Thyroid gland (tissue), 4 donors: ENCODE measurements at regions not wholly inside any gene's neighbourhood (a gene's known extent, or its start where the extent isn't known, plus 50 kb on each side); places are given as distances from the start of the nearest gene placed in this dataset. TPM values are rescaled to one million over a fixed set of nuclear protein-coding genes. Genes with fewer than 3 reads are reported as not detected.

ENCODE experiments used
- DNase-seq, 2 donors: peaks; one replicate each; pipeline ENCODE4 v3.0.0-alpha.2; 2019
- H3K27ac ChIP-seq, 3 donors: fragments of 200-600 bp; sonication (generic); 1 replicate in 2 of 3; 2 replicates in 1 of 3; pipeline ENCODE4 v1.5.1; 2016 to 2019; ENCODE audit warnings: mild to moderate bottlenecking in 1 of 3, moderate library complexity in 1 of 3
- H3K27me3 ChIP-seq: fragments of 200-600 bp; sonication (generic); one replicate; pipeline ENCODE4 v1.5.1; 2019
- H3K36me3 ChIP-seq, 2 donors: fragments of 200-600 bp; sonication (generic); one replicate each; pipeline ENCODE4 v1.5.1; 2016 to 2019
- H3K4me1 ChIP-seq, 2 donors: fragments of 200-600 bp; sonication (generic); one replicate each; pipeline ENCODE4 v1.5.1; 2017 to 2019
- H3K4me3 ChIP-seq, 3 donors: fragments of 200-600 bp; sonication (generic); replicated peaks in 1 of 3; 1 replicate in 2 of 3; 2 replicates in 1 of 3; pipeline ENCODE4 v1.5.1; 2016; ENCODE audit warnings: mild to moderate bottlenecking in 1 of 3
- H3K9me3 ChIP-seq: fragments of 200-600 bp; sonication (generic); one replicate; pipeline ENCODE4 v1.5.1; 2017
- POLR2A ChIP-seq, 2 donors: fragments of 450-650 bp; IDR thresholded peaks; one replicate each; pipeline ENCODE4 v1.6.1; 2017; ENCODE audit warnings: antibody characterized with exemption in 2 of 2, mild to moderate bottlenecking in 2 of 2, moderate library complexity in 1 of 2
- WGBS, 2 donors: methylation state at CpG; one replicate each; pipeline ENCODE4 v1.1.5; 2017; 5-methylcytosine and 5-hydroxymethylcytosine counted together
- intact Hi-C: fragments of 100-400 bp; cut with DNase I; formaldehyde crosslinking; loops from one replicate; pipeline ENCODE4 v1.15.1; 2023
- small RNA-seq: library from RNA; depleted of rRNA; stranded (forward); fragments of <200 nt; gene quantifications from one replicate; pipeline ENCODE3, GENCODE V24; 2016
- TF ChIP-seq, protein P1 (sequence below), 6 experiments: fragments of 200-600 bp in 3 of 6; fragments of 450-650 bp in 3 of 6; sonication (generic) in 3 of 6; IDR thresholded peaks; one replicate each; pipeline ENCODE4 v1.5.1; 2016 to 2019; ENCODE audit warnings: antibody characterized with exemption in 6 of 6, mild to moderate bottlenecking in 2 of 6, inconsistent platforms in 1 of 6, moderate library complexity in 1 of 6

GRCh38 chr2:104793966-104794365 is 59.9 kb upstream of the POU3F3 start:
- intact Hi-C loops = no loop called here
- Histone ChIP-seq H3K4me1 (no peaks in the 10 kb centered on the region), H3K27ac (no peak overlapping the region), H3K4me3 (no peak overlapping the region), H3K9me3 (no peaks in the 10 kb centered on the region), H3K36me3 (no peaks in the 10 kb centered on the region), H3K27me3 (no peaks in the 10 kb centered on the region)
- WGBS, 2 donors = 90 to 92% methylated on average over 4 of the region's 4 CpGs
- TF ChIP-seq, protein P1, sequence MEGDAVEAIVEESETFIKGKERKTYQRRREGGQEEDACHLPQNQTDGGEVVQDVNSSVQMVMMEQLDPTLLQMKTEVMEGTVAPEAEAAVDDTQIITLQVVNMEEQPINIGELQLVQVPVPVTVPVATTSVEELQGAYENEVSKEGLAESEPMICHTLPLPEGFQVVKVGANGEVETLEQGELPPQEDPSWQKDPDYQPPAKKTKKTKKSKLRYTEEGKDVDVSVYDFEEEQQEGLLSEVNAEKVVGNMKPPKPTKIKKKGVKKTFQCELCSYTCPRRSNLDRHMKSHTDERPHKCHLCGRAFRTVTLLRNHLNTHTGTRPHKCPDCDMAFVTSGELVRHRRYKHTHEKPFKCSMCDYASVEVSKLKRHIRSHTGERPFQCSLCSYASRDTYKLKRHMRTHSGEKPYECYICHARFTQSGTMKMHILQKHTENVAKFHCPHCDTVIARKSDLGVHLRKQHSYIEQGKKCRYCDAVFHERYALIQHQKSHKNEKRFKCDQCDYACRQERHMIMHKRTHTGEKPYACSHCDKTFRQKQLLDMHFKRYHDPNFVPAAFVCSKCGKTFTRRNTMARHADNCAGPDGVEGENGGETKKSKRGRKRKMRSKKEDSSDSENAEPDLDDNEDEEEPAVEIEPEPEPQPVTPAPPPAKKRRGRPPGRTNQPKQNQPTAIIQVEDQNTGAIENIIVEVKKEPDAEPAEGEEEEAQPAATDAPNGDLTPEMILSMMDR (IDR thresholded peaks at IDR 0.05) = no peak
- TF ChIP-seq POLR2A (IDR thresholded peaks at IDR 0.05) = no peak
- no peak for DNase-seq

DNA sequence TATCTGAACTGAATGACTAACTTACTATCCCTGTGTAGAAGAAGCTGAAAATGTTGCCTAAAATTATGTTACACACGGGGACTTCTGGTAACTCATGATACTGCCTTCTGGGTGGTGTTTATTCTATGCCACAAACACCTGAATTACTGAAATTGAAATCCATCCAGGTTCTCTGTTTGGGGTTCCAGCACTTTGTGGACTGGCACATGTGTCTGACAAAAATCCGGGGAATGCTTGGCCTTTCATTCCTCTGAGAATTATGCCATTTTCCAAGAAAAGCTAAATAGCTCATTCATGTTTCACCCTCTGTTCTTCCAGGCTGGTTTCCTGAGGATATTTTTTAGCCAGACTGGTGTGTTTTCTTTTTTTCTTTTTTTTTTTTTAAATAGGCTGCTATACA is 59.5 kb upstream of the POU3F3 start:
- Histone ChIP-seq H3K27me3 (no peaks in the 10 kb centered on the region), H3K9me3 (no peaks in the 10 kb centered on the region), H3K36me3 (no peaks in the 10 kb centered on the region), H3K27ac (no peak overlapping the region), H3K4me3 (no peak overlapping the region), H3K4me1 (no peaks in the 10 kb centered on the region)
- TF ChIP-seq, protein P1 (IDR thresholded peaks at IDR 0.05) = no peak
- no peak for TF ChIP-seq POLR2A (IDR thresholded peaks at IDR 0.05)
- WGBS, 2 donors = 62 to 73% methylated on average over 2 of the region's 2 CpGs
- intact Hi-C loops = no loop called here
- DNase-seq = no peak

Small RNAs in the stretch of these regions (small RNA-seq; reads per million reads assigned to genes)
- not detected for gene RF00139
- not detected for gene RF02091
